Right kidney (tissue), 1 donor: ENCODE measurements at regions not wholly inside any gene's neighbourhood (a gene's known extent, or its start where the extent isn't known, plus 50 kb on each side); places are given as distances from the start of the nearest gene placed in this dataset.

Source experiments
- DNase-seq: peaks from one replicate; pipeline ENCODE4 v3.0.0-alpha.2; 2016

GRCh38 chr14:83312511-83312910 is 1778.9 kb upstream of the SEL1L start:
- DNase-seq = no peak

GRCh38 chr14:83314764-83315163 is 1781.1 kb upstream of the SEL1L start:
- DNase-seq = no peak

- no peak for DNase-seq
Observed at GRCh38 chr14:83316356-83316755, 1782.7 kb upstream of the SEL1L start.

GRCh38 chr14:83320837-83321236 is 1787.2 kb upstream of the SEL1L start:
- DNase-seq = no peak

- DNase-seq = no peak
Observed at GRCh38 chr14:83331513-83331912, 1797.9 kb upstream of the SEL1L start.

- DNase-seq = no peak
Observed at GRCh38 chr14:83342590-83342989, 1808.9 kb upstream of the SEL1L start.

- no peak for DNase-seq
Observed at GRCh38 chr14:83347874-83348273, 1814.2 kb upstream of the SEL1L start.

GRCh38 chr14:83355609-83356008 is 1822.0 kb upstream of the SEL1L start:
- no peak for DNase-seq

- no peak for DNase-seq
Observed at GRCh38 chr14:83356080-83356479, 1822.4 kb upstream of the SEL1L start.

- DNase-seq = no peak
Observed at GRCh38 chr14:83372271-83372670, 1838.6 kb upstream of the SEL1L start.

- DNase-seq = no peak
Observed at GRCh38 chr14:83379436-83379835, 1845.8 kb upstream of the SEL1L start.

GRCh38 chr14:83384253-83384652 is 1850.6 kb upstream of the SEL1L start:
- no peak for DNase-seq

- DNase-seq = no peak
Observed at GRCh38 chr14:83395321-83395720, 1861.7 kb upstream of the SEL1L start.

GRCh38 chr14:83416476-83416875 is 1882.8 kb upstream of the SEL1L start:
- DNase-seq = no peak

GRCh38 chr14:83419420-83419819 is 1885.8 kb upstream of the SEL1L start:
- no peak for DNase-seq

- no peak for DNase-seq
Observed at GRCh38 chr14:83421711-83422110, 1888.1 kb upstream of the SEL1L start.

- DNase-seq = no peak
Observed at GRCh38 chr14:83425138-83425537, 1891.5 kb upstream of the SEL1L start.

- no peak for DNase-seq
Observed at GRCh38 chr14:83425706-83426105, 1892.1 kb upstream of the SEL1L start.

- no peak for DNase-seq
Observed at GRCh38 chr14:83433618-83434017, 1900.0 kb upstream of the SEL1L start.

- DNase-seq = no peak
Observed at GRCh38 chr14:83441801-83442200, 1908.1 kb upstream of the SEL1L start.

- no peak for DNase-seq
Observed at GRCh38 chr14:83455561-83455960, 1921.9 kb upstream of the SEL1L start.

- no peak for DNase-seq
Observed at GRCh38 chr14:83461521-83461920, 1927.9 kb upstream of the SEL1L start.

- DNase-seq = no peak
Observed at GRCh38 chr14:83462759-83463158, 1929.1 kb upstream of the SEL1L start.

GRCh38 chr14:83463500-83464098 is 1929.9 kb upstream of the SEL1L start:
- DNase-seq = no peak

- no peak for DNase-seq
Observed at GRCh38 chr14:83467811-83468210, 1934.2 kb upstream of the SEL1L start.
